CD4-positive, alpha-beta T cell treated with Interleukin-4 for 1 hour (primary cell): ENCODE measurements at regions not wholly inside any gene's neighbourhood (a gene's known extent, or its start where the extent isn't known, plus 50 kb on each side); places are given as distances from the start of the nearest gene placed in this dataset.
"Not testable (repeated sequence)": the region's sequence is repeated elsewhere in the genome, so short reads cannot be mapped to it uniquely, and the experiment has no call there.

ENCODE experiments used
- DNase-seq, 2 donors: peaks; one replicate each; pipeline ENCODE4 v3.0.0-alpha.2; 2020 to 2022

DNA sequence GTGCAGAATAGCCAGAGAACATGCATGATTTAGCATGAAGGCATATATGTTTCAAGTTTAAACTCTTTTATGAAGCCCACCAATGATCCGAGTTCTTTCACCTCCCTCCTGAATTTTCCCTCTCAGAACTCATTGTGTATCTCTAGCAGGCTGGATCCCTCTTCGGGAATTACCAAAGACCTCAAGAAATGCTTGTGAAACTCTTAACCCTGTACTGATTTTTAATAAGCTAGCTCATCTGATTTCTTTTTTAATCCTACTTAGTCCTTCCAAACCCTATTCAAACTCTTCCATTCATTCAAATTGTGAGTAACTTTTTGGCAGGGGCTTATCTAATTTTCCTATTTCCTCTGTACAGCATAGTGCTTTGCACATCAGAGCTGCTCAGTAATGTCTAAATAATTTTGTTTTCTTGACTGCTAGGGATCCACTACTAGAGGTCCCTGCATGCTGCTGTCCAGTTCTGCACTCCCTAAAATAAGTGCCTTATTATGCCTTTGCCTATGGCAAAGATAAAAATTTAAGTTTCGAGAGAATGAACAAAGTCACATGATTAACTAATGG is 723.8 kb downstream of the CDH11 start:
- DNase-seq, result no peak

DNA sequence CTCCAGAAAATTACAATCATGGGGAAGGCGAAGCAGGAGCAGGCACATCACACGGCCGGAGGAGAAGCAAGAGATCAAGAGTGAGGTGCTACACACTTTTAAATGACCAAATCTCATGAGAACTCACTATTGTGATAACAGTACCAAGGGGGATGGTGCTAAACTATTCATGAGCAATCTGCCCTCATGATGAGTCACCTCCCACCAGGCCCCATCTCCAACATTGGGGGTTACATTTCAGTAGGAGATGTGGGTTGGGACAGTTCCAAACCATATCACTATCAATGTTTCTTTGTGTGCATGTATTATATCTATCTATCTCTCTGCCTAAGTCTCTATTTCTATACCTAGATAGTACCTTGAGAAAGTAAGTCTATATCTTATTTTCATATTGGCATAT is 724.8 kb downstream of the CDH11 start:
- DNase-seq, result no peak

DNA sequence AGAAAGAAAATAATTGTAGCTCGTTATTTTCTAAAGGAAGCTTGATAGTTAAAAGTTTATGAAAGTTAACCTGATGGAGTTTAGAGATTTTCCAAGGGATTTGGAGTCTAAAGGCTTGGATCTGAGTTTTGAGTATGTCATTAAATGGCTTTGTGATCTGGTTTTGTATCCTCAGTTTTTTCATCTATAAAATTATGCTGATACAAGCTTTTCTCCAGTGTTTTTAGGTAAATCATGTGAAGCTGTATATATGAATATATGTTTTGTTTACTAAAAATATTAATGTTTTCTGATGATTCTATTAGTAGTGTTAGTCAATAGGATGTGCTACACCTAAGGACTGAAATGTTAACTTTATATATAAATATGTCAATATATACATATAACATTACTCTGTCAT is 727.8 kb downstream of the CDH11 start:
- no peak for DNase-seq

DNA sequence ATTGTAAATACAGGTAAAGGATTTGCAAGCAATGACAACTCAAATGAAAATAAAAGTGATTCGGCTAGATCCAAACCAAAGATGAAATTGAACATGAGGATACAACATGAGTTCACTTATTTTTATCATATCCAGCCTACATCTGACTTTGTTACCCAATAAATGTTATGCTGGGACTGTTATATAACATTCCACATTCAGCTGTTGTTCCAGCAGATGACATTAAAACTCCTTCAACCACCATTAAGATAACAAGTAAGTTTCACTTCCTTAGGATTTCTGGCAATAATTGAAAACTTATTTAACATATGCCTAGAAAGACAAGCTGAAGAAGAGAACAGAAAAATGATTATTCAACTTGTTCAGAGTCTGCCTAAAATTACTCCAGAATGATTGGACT is 729.4 kb downstream of the CDH11 start:
- no peak for DNase-seq

DNA sequence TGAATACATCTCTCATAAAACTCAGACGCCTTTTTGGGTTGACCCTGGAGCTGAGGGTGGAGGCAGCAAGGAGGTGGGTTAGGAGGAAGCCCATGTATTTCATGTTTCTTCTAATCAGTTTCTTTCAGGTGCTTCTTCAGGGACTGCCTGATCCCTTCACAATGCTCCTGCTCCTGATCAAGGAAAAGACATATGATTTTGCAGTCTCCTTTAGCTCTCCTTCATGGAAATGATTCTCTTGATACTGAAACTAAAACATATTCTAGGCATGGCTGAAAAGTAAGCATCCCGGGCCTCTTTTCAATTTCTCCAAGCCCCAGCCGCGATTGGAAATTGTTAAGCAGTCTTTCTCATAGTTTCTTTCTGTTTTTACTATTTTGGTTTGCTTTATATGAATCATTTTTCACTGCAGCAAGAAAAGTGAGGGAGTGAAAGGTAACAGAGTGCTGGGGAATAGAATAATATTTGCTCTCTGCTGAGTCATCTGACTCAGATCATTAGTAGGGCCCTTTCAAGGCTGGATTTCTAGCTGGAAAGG is 730.7 kb downstream of the CDH11 start:
- DNase-seq, result no peak

DNA sequence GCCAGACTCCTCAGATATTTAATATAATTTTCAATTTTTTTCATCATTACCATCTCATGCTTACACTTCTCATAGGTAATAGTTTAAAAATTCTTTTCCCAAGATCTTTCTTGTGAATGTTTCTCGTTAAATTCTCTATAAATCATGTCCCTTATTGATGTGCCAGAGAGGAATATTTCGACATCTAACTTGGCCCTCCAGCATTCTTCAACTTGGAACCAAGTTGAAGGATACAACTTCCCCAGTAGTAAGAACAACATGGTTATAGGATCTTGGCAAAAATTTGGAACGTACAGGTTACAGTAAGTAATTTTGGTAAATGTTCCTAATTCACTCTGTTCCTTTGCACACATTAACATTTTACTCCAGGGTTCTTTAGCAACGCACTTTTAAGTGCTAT is 731.8 kb downstream of the CDH11 start:
- no peak for DNase-seq

DNA sequence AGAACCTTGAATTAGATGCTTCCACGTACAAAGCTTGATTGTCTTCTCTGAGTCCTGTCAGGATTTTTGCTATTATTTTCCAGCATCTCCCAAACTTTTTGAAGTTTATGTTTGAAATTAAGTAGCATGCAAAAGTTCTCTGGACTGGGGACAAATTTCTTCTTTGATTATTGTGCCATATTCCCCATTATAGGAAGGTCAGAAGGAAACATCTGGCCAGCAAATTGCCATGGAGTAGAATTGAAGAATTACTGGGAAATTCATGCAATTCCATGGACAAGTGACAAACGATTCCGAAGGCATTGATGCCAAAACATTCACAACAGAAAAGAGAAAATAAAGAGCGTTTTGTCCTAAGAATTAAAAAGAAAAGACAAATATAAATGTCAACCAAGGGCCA is 737.2 kb downstream of the CDH11 start:
- no peak for DNase-seq

DNA sequence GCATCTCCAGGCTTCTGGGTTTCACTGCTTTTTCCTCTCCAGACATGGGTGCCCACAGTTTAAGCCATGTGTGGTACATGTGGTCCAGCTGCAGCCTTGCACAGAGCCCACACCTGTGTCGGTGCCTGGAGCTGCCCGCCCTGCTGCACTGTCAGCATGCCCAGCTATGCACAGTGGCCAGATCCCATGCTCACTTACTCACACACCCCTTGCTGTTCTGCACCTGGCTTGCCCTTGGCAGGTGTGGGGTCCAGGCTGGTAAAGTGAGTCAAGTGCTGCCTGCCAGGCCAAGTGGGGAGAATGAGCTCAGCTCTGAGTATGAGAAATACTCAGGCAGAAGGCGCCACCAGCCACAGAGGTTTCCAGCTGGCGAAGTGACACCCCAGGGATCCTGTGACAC is 739.9 kb downstream of the CDH11 start:
- DNase-seq, result no peak

DNA sequence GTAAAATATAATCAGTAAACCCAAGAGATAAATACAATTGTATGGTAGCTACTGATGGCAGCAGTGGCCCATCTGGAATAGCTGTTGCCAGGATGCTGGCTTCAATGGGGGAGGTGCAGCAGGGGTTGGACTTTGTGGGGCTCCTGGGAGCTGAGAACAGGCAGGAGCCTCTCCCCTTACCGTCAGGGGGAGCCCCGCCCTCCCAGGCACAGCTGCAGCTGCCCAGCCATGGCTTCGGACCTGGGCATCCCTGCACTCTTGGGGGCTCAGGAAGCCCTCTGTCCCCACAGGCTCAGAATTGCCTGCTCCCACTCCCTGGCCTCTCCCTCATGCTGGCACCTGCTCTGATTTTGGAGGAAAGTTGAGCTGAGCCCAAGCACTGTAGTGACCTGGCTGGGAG is 741.1 kb downstream of the CDH11 start:
- no peak for DNase-seq

DNA sequence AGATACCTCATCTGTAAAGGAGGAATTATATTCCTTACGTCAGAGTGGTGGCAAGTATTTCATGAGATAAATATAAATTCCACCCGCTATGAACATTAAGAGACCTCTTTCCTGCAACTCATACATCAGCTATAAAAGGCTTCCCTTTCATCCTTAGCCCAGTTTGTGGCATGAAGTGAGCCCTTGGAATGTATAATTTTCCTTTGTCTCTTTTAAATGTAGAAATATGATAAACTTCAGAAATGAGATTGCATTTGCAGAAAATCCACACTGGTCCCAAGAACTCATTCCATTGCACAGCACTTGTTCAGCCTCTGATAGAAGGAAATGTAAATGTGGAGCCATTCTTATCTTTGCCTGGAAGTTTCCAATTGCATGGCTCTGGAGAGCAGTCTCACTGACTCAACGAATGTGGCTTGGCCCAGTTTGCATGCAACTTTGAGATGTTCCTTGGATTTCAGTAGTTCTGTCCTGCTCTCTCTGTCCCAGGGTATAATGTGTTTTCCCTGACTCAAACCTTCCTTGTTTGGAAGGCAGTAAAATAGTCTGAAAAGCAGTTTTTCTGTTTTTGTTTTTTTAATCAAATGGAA is 746.4 kb downstream of the CDH11 start:
- DNase-seq, result no peak

DNA sequence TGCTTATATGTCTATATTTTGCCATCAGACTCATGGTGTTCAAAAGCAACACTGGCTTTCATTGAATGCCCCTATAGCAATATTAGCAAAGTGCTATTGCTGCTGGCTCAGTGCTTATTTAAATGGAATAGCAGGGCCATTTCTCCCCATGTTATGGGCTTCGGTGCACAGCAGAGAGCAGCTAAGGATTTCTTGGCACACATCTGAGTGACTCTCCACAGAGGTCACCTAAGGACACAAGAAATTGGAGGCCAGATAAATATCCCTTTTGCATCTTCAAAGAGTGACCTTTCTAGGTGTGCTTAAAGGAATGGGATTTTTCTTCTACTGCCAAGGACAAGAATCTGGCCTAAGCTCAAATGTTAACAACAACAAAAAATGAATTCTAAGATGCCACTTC is 751.8 kb downstream of the CDH11 start:
- DNase-seq, result no peak

DNA sequence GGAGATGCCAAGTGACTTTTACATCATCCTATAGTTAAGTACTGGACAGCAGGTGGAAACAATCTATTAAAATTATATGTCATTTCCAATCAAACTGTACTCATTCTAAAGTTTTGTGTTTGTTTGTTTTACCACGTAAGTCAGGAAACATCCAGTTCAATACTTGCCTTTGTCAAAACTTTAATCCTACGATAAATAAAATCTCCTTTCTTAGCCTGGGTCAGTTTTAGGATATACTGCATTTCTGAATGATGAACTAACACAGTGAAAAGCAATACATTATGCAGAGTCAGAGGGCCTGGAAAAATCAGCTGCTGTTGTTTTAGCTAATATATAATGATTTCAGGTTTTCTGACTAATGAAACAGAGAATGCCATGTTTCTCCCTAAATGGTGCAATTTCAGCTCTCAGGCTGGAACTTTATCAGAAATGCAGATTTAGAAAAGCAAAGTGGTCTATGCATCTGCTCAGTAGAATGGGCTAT is 756.4 kb downstream of the CDH11 start:
- DNase-seq, result no peak

DNA sequence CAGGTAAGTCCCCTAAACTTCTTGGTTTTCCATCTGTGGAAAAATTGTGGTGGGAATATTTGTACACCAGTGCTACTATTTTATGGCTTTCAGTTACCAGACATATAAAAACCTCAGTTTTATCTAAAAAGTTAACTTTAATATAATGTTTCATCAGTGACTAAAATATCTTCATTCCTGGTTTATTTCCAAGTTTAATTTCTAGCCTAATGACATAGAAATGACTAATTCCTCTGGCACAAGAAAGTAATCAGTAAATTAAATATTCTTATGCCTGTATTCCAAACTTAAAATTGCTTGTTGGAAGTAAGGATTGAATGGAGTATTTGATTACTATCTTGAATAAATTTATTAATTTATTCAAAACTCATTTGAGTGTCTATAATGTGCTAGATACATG is 757.0 kb downstream of the CDH11 start:
- no peak for DNase-seq

DNA sequence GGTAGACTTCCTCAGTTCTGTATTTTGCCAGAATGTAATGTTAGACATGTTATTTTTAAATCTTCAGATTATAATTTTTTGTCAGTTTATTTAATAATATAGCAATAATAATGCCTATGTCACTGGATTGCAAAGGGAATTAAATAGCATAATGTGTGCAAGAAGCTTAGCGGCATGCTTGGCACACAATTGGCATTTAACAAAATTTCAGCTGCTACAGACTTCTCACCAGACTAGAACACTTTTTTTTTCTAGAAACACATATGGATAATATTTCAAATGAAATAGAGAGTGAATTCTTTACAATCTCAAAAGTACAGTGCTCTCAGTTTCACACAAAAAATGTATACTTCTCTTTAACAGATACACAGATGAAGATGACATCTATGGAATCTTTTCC is 757.4 kb downstream of the CDH11 start:
- DNase-seq, result no peak

DNA sequence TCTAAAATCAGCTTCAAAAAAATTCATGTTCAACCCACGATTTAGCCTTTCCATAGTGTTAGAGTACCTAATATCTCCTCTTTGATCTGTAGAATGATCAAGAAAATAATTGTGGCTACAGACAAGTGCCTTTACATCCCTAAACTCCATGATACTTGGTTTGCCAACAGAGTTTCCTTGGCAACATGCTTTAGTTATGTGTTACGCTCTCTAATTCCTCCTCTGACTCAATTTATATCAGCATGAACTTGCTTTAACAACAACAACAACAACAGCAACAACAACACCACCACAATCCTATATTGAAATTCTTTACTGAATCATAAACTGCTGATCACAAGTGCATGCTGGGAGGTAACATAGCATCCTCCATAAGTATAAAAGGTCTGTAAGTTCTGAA is 757.8 kb downstream of the CDH11 start:
- no peak for DNase-seq

DNA sequence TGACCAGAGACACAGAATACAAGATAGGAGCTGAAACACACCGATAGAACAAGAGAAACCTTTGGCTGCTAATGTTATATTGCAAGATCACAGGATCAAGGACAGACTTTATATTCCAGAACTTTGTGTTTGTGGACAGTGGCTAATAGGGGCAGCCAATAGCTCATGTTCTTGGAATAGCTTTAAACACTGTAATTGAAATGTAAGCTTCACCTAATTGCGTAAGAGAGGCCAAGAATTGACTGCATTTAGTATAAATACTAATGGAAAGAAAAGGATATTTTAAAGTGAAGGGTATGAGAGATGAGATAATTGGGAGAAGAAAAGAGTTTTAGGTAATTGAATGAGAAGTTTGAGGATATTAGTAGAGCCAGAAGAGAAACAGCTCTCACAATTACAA is 758.8 kb downstream of the CDH11 start:
- no peak for DNase-seq

DNA sequence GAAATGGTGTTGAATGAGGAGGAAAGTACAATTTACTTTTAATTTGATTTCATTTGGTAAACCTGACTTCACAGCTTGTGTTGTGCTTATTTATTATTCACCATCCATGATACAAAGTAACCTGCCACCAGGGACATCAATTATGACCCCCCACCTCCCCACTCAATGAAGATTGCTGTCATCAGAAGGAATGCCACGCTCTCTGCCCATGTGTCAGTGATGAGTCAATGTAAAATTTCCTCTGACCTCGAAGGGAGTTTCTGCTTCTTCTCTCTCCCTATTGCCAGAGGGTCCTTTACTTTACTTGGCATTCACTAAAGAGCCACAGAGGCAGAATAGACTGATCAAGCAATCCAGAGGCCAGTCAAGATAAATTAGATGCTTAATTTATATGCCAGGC is 759.7 kb downstream of the CDH11 start:
- DNase-seq, result no peak

DNA sequence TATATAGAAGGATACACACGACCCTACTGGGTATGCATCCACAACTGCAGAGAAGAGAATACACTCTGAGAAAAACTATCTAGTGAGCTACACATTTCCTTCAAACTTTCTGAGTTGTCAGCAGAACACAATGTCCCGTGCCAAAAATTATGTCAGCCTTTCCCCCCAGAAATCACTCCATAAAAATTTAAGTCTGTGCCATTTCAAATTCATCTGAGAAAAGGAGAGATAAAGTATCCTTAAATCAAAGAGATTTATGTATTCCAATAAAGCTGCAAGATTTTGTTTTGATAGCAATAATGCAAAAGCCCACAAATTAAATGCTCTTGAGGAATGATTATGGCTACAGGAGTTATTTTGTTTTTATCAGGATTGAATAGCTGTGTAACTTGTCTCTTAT is 760.1 kb downstream of the CDH11 start:
- DNase-seq, result no peak

DNA sequence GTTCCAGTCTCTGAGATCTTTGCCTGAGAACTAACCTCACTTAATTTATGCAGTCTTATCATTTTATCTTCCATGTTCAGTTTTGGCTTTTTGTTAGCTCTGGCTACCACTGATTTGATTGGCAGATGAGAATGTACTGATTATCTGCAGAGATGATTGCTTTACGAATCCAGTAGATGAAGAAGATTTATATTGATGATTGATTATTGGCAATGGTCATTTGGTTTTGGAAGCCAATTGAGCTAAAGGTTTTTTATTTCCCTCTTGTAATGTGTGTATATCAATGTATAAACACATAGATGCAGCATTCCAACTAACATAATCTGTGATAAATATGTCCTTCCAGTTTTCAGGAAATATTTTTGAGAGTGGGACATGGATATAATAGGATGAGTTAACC is 763.6 kb downstream of the CDH11 start:
- DNase-seq, result no peak

DNA sequence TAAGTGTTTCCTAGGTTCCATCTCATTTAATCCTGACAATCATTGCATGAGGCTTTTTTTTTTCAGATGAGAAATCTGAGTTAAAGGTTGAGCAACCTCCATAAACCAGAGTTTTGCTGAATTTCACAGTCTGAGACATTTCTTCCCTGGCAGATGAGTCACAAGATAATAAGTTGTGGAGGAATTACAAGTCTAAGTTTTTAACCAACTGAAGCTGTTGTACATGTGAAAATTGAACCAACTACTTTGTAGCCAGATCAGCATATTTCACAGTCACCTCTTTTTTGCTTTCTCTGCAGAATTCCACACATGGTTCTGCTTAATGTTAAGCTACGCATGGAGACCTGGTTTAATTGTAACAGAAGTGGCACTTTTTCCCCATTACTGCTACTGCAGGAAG is 765.6 kb downstream of the CDH11 start:
- no peak for DNase-seq

DNA sequence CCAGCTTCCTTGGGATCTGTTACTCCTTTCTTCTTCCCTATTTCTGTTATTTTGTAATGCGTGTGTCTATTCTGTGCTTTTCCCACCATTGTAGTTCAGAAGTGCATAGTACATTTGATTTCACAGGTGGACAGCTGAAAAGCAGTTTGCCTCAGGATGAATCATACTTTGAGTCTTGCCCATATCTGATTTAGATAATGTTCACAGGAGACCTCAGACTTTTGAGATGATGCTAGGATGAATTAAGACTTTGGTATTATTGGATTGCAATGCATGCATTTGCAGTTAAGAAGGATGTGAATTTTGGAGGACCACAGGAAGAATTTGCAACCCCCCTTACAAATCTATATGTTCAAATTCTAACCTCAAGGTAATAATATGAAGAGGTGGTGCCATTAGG is 769.6 kb downstream of the CDH11 start:
- DNase-seq, result no peak

DNA sequence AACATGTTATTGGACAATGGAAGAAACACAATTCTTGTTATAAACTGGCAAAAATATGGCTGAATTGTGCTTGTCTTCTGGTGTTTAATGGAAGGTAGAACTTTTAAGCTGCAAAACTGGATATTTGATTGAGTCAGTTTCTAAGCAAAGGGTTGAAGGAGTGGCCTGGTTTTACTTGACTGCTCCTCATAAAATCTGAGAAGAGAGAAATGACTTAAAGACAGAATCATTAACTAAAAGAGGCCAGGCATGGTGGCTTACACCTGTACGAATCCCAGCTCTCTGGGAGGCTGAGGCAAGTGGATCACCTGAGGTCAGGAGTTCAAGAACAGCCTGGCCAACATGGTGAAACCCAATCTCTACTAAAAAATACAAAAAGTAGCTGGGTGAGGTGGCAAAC is 770.7 kb downstream of the CDH11 start:
- DNase-seq, result no peak

DNA sequence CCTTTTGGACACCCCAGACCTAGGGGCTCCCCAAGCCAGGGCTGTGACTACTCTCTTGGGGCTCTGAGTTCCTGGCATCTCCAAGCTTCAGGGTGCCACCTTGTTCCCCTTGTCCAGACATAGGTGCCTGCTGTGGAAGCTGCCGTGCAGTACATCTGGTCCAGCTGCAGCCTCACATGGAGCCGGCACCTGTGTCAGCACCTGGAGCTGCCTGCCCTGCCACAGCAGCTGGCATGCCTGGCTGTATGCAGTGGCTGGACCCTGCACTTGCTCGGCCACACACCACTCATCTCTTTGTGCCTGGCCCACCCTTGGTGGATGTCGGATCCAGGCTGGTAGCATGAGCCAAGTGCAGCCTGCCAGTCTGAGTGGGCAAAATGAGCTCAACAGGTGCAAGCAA is 775.8 kb downstream of the CDH11 start:
- no peak for DNase-seq

DNA sequence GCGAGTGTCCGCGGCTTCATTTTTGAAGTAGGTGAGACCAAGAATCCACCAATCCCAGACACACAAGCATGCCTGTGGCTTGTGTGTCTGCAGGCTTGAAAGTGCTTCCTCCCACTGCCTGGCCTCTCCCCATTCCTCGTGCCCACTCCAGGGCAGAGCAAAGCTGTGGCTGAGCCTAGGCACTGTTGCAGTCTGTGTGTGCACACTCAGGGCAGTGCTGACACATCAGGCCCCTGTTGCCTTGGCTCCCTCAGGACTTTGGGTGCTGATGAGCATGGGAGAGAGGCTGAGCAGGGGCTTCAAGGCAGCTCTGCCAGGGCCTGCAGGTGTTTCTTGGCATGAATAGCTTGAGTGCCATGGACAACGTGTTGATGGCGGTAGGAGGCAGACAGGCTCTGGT is 776.7 kb downstream of the CDH11 start:
- DNase-seq, result no peak

DNA sequence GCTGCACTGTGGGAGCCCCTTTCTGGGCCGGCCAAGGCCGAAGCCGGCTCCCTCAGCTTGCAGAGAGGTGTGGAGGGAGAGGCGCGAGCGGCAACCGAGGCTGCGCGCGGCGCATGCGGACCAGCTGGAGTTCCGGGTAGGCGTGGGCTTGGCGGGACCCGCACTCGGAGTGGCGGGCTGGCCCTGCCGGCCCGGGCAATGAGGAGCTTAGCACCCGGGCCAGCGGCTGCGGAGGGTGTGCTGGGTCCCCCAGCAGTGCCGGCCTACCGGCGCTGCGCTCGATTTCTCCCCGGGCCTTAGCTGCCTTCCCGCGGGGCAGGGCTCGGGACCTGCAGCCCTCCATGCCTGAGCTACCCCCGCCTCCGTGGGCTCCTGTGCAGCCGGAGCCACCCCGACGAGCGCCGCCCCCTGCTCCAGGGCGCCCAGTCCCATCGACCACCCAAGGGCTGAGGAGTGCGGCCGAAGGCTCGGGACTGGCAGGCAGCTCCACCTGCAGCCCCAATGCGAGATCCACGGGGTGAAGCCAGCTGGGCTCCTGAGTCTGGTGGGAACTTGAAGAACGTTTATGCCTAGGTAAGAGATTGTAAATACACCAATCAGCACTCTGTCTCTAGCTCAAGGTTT is 777.9 kb downstream of the CDH11 start:
- not testable (repeated sequence) for DNase-seq
